HEK293T (cell line): ENCODE measurements at regions not wholly inside any gene's neighbourhood (a gene's known extent, or its start where the extent isn't known, plus 50 kb on each side); places are given as distances from the start of the nearest gene placed in this dataset.

Experiments
- CTBP1 ChIP-seq: fragments of 450-650 bp; IDR thresholded peaks from 2 replicates; pipeline ENCODE4 v1.6.1; 2016; ENCODE audit warnings: borderline replicate concordance
- FOXA1 ChIP-seq: fragments of 450-650 bp; IDR thresholded peaks from 2 replicates; pipeline ENCODE4 v1.6.1; 2016; ENCODE audit warnings: mild to moderate bottlenecking
- FOXK2 ChIP-seq: fragments of 450-650 bp; IDR thresholded peaks from 2 replicates; pipeline ENCODE4 v1.6.1; 2016; ENCODE audit warnings: mild to moderate bottlenecking
- FOXM1 ChIP-seq: fragments of 450-650 bp; IDR thresholded peaks from 2 replicates; pipeline ENCODE4 v1.6.1; 2017; ENCODE audit warnings: mild to moderate bottlenecking, borderline replicate concordance
- HDGF ChIP-seq: fragments of 450-650 bp; IDR thresholded peaks from 2 replicates; pipeline ENCODE4 v1.6.1; 2017; ENCODE audit warnings: antibody characterized with exemption, borderline replicate concordance
- NFRKB ChIP-seq: fragments of 450-650 bp; IDR thresholded peaks from 2 replicates; pipeline ENCODE4 v1.6.1; 2016; ENCODE audit warnings: mild to moderate bottlenecking, moderate library complexity
- PKNOX1 ChIP-seq: fragments of 450-650 bp; IDR thresholded peaks from 2 replicates; pipeline ENCODE4 v1.6.1; 2016
- SP1 ChIP-seq: fragments of 450-650 bp; IDR thresholded peaks from 2 replicates; pipeline ENCODE4 v1.6.1; 2017
- TARDBP ChIP-seq: fragments of 450-650 bp; IDR thresholded peaks from 2 replicates; pipeline ENCODE4 v1.6.1; 2016

DNA sequence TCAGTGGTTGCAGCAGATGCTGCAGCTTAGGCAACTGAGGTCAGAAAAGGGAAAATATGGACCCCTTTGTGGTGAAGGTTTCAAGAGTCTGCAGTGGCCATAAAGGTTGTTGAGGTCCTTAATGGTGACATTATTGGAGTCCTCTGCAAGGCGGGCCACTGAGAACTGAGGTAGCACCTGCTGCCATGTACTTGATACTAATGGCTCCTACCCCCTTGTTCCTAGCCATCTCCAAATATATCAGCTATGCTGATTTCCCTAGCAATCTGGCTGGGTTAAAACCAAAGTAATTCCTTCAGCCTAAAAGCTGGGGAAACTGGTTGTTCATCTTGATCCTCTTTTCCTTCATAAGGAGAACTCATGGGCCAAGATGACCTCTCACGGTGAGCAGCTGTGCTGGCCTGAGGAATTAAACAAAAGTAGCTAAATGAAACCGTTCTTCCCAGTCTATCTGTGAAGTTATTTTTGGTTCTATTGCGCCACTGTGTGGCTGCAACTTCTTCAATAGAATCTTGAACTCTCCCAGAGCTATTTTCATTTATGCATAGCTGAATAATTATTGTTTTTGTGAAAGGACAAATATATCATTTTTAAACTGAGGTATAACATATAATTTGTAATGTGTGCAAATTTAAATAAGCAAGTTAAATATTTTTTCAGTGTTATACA is 76.1 kb upstream of the PLSCR4 start:
- TF ChIP-seq FOXM1, result no peak
- no peak for TF ChIP-seq PKNOX1
- no peak for TF ChIP-seq FOXA1
- TF ChIP-seq NFRKB, result no peak
- TF ChIP-seq CTBP1, result no peak
- no peak for TF ChIP-seq HDGF
- no peak for TF ChIP-seq SP1
- TF ChIP-seq TARDBP, result no peak
- no peak for TF ChIP-seq FOXK2
